GM12878 (cell line): ENCODE measurements at regions not wholly inside any gene's neighbourhood (a gene's known extent, or its start where the extent isn't known, plus 50 kb on each side); places are given as distances from the start of the nearest gene placed in this dataset.

Source experiments
- ATAC-seq: fragments of 200-7000 bp; cut with Tn5 transposase; 3 replicates; pipeline ENCODE4 v1.9.1; 2020; ENCODE audit warnings: mild to moderate bottlenecking, moderate library complexity
- BruUV-seq: library from RNA; stranded (reverse); fragments of 400-500 nt; replicated peaks from 2 replicates; lab custom pipeline; 2021; lab: Mats Ljungman, UMichigan
- CTCF ChIA-PET: fragments of 300-600 bp; sonication (Branson Sonifier 250); formaldehyde crosslinking; extraction: SDS; loops from one replicate; lab custom pipeline; 2021; ENCODE audit warnings: inconsistent platforms; lab: Yijun Ruan, JAX
- POLR2A ChIA-PET: fragments of 350-600 bp; formaldehyde crosslinking; extraction: SDS; loops from one replicate; lab custom pipeline; 2021; ENCODE audit warnings: inconsistent platforms; lab: Charles Lee
- RAD21 ChIA-PET: fragments of 300-600 bp; sonication (Branson Sonifier 250); formaldehyde crosslinking; loops from one replicate; lab custom pipeline; 2023; ENCODE audit warnings: antibody characterized with exemption; ENCODE audit not compliant: unreplicated experiment; lab: Charles Lee
- SMC1A ChIA-PET: fragments of 300-600 bp; sonication (Branson Sonifier 250); formaldehyde crosslinking; loops from one replicate; lab custom pipeline; 2023; ENCODE audit not compliant: unreplicated experiment, uncharacterized antibody; lab: Charles Lee
- DNase-seq: peaks from one replicate; pipeline ENCODE4 v3.0.0-alpha.2; 2011; ENCODE audit warnings: low read depth, low spot score
- FAIRE-seq: peaks from 3 replicates; lab custom pipeline; 2011; peaks lifted over from hg19 to GRCh38; lab: Jason Lieb, UNC
- H2AFZ ChIP-seq: 2 replicates; pipeline ENCODE4 v1.6.0; 2011; ENCODE audit warnings: low read depth, low read length, control low read depth; ENCODE audit not compliant: control insufficient read depth
- H3K27ac ChIP-seq: 2 replicates; pipeline ENCODE4 v1.5.1; 2011; ENCODE audit warnings: control low read depth; ENCODE audit not compliant: control insufficient read depth, insufficient read depth
- H3K27me3 ChIP-seq, 2 experiments: replicated peaks in 1 of 2; 2 replicates each; pipeline versions ENCODE4 v1.6.0 to v1.6.1; 2011; ENCODE audit warnings: low read length in 1 of 2; ENCODE audit not compliant: control insufficient read depth in 2 of 2, insufficient read depth in 2 of 2
- H3K36me3 ChIP-seq, 2 experiments: 2 replicates each; pipeline ENCODE4 v1.5.1; 2011; ENCODE audit warnings: low read length in 1 of 2; ENCODE audit not compliant: control insufficient read depth in 2 of 2, insufficient read depth in 2 of 2
- H3K4me1 ChIP-seq: 2 replicates; pipeline ENCODE4 v1.6.1; 2011; ENCODE audit warnings: mild to moderate bottlenecking, low read length, moderate library complexity, mixed read lengths; ENCODE audit not compliant: control insufficient read depth, insufficient read depth
- H3K4me2 ChIP-seq: 2 replicates; pipeline ENCODE4 v1.6.0; 2011; ENCODE audit warnings: control low read depth; ENCODE audit not compliant: control insufficient read depth, insufficient read depth
- H3K4me3 ChIP-seq: fragments of 200-600 bp; sonication (generic); 2 replicates; pipeline ENCODE4 v1.5.1; 2016
- H3K79me2 ChIP-seq: 2 replicates; pipeline ENCODE4 v1.6.0; 2011; ENCODE audit warnings: low read length; ENCODE audit not compliant: control insufficient read depth, insufficient read depth
- H3K9ac ChIP-seq: 2 replicates; pipeline ENCODE4 v1.8.0; 2011; ENCODE audit warnings: low read length, control low read depth, mixed read lengths; ENCODE audit not compliant: control insufficient read depth, insufficient read depth
- H3K9me3 ChIP-seq: replicated peaks from 3 replicates; pipeline ENCODE4 v1.5.1; 2011; ENCODE audit warnings: mild to moderate bottlenecking, low read length; ENCODE audit not compliant: control insufficient read depth, insufficient read depth
- H4K20me1 ChIP-seq: 2 replicates; pipeline ENCODE4 v1.6.0; 2011; ENCODE audit not compliant: control insufficient read depth, insufficient read depth
- BACH1 ChIP-seq: fragments of 450-650 bp; IDR thresholded peaks from 2 replicates; pipeline ENCODE4 v1.6.1; 2017; ENCODE audit warnings: mild to moderate bottlenecking, borderline replicate concordance
- CBX5 ChIP-seq: sonication (generic); IDR thresholded peaks from 2 replicates; pipeline ENCODE4 v1.6.1; 2016; ENCODE audit warnings: low read depth, moderate library complexity, mild to moderate bottlenecking, inconsistent platforms
- CTCF ChIP-seq, 3 experiments: IDR thresholded peaks in 2 of 3; conservative IDR thresholded peaks in 1 of 3; 2 replicates each; pipeline ENCODE4 v1.5.1; 2011; ENCODE audit warnings: low read depth in 3 of 3, low read length in 3 of 3, mild to moderate bottlenecking in 3 of 3, control low read depth in 2 of 3, moderate library complexity in 2 of 3, inconsistent platforms in 1 of 3, mixed read lengths in 1 of 3; ENCODE audit not compliant: control insufficient read depth in 2 of 3, insufficient read depth in 1 of 3; ENCODE audit errors: extremely low read depth in 1 of 3
- ELK1 ChIP-seq: IDR thresholded peaks from 2 replicates; pipeline ENCODE4 v1.6.1; 2012; ENCODE audit warnings: low read depth, low read length, improper control_type of control experiment
- NBN ChIP-seq: fragments of 450-650 bp; IDR thresholded peaks from 2 replicates; pipeline ENCODE4 v1.6.1; 2016
- NFYB ChIP-seq: IDR thresholded peaks from 2 replicates; pipeline ENCODE4 v1.6.1; 2011; ENCODE audit warnings: low read depth, mild to moderate bottlenecking, low read length, improper control_type of control experiment, moderate library complexity; ENCODE audit not compliant: insufficient read depth
- REST ChIP-seq: IDR thresholded peaks from 2 replicates; pipeline ENCODE4 v1.6.1; 2012; ENCODE audit warnings: mild to moderate bottlenecking, low read depth, low read length
- SIN3A ChIP-seq: IDR thresholded peaks from 2 replicates; pipeline ENCODE4 v1.6.1; 2012; ENCODE audit warnings: low read depth, low read length, improper control_type of control experiment
- SMARCA5 ChIP-seq: fragments of 450-650 bp; IDR thresholded peaks from 2 replicates; pipeline ENCODE4 v1.6.1; 2017; ENCODE audit warnings: mild to moderate bottlenecking
- SRF ChIP-seq, 2 experiments: IDR thresholded peaks; 2 replicates each; pipeline ENCODE4 v1.6.1; 2011; ENCODE audit warnings: low read depth in 2 of 2, low read length in 2 of 2, mild to moderate bottlenecking in 1 of 2, moderate library complexity in 1 of 2
- SUZ12 ChIP-seq: fragments of 200-600 bp; sonication (generic); IDR thresholded peaks from one replicate; pipeline ENCODE4 v1.6.1; 2018; ENCODE audit warnings: antibody characterized with exemption, mild to moderate bottlenecking; ENCODE audit not compliant: unreplicated experiment
- TBL1XR1 ChIP-seq: IDR thresholded peaks from 2 replicates; pipeline ENCODE4 v1.6.1; 2012; ENCODE audit warnings: low read depth, low read length, improper control_type of control experiment
- TCF12 ChIP-seq: IDR thresholded peaks from 2 replicates; pipeline ENCODE4 v1.6.1; 2011; ENCODE audit warnings: low read depth, mild to moderate bottlenecking, low read length
- ZNF687 ChIP-seq: fragments of 450-650 bp; IDR thresholded peaks from 2 replicates; pipeline ENCODE4 v1.6.1; 2017; ENCODE audit warnings: mild to moderate bottlenecking, moderate library complexity
- WGBS: methylation state at CpG from one replicate; pipeline ENCODE4 v1.1.6; 2016; ENCODE audit warnings: low lambda C conversion rate; ENCODE audit not compliant: insufficient replicate concordance, insufficient coverage; ENCODE audit errors: missing lambda C conversion rate; 5-methylcytosine and 5-hydroxymethylcytosine counted together
- in situ Hi-C: fragments of 300-500 bp; cut with MboI; formaldehyde crosslinking; loops from 9 replicates; pipeline ENCODE4 v1.14.3; 2018; ENCODE audit warnings: mixed read lengths
- intact Hi-C: fragments of 100-400 bp; cut with micrococcal nuclease; formaldehyde crosslinking; loops from one replicate; pipeline ENCODE4 v1.14.2; 2022; ENCODE audit not compliant: unreplicated experiment

- FAIRE-seq (no peak), ATAC-seq (no peak), DNase-seq (no peak)
- H3K27me3 ChIP-seq: no peaks in the 10 kb centered on the region
- H4K20me1 ChIP-seq: no peaks in the 10 kb centered on the region
- H2AFZ ChIP-seq: no peak overlapping the region
- H3K4me1 ChIP-seq: no peaks in the 10 kb centered on the region
- no TSS peak for BruUV-seq
- H3K4me3 ChIP-seq: no peak overlapping the region
- no peak overlapping the region for H3K9ac ChIP-seq
- ChIA-PET CTCF (no interaction called here), RAD21 (no interaction called here), SMC1A (no interaction called here), POLR2A (no interaction called here)
- H3K27ac ChIP-seq: no peak overlapping the region
- no peaks in the 10 kb centered on the region for H3K9me3 ChIP-seq
- intact Hi-C loops: no loop called here
- WGBS: 20% methylated on average over 2 of the region's 2 CpGs
- H3K4me2 ChIP-seq: no peak overlapping the region
- no peaks in the 10 kb centered on the region for H3K79me2 ChIP-seq
- no peaks in the 10 kb centered on the region for H3K36me3 ChIP-seq
- in situ Hi-C loops: no loop called here
- TF ChIP-seq TCF12 (no peak), CBX5 (no peak), BACH1 (no peak), NFYB (no peak), ZNF687 (no peak), TBL1XR1 (no peak), SIN3A (no peak), CTCF (IDR thresholded peaks at IDR 0.05 in 2 of 3, conservative IDR thresholded peaks at IDR 0.05 in 1 of 3; ENCODE audit: control insufficient read depth in 2 of 3, extremely low read depth in 1 of 3, insufficient read depth in 1 of 3, low read depth in 3 of 3, low read length in 3 of 3) (no peak), SUZ12 (no peak), ELK1 (no peak), SRF (IDR thresholded peaks at IDR 0.05; ENCODE audit: low read depth in 2 of 2, low read length in 2 of 2) (no peak), SMARCA5 (no peak), REST (no peak), NBN (no peak)
These were observed 357.7 kb downstream of the MFSD1 start for GRCh38 chr3:159159546-159159945.
